A673 (cell line): ENCODE measurements at regions not wholly inside any gene's neighbourhood (a gene's known extent, or its start where the extent isn't known, plus 50 kb on each side); places are given as distances from the start of the nearest gene placed in this dataset.

Source experiments
- CTCF ChIP-seq: fragments of 300-800, 200-600 bp; sonication (generic); conservative IDR thresholded peaks from 2 replicates; pipeline ENCODE4 v1.5.1; 2017; ENCODE audit warnings: low read depth, mild to moderate bottlenecking, antibody characterized with exemption, low read length, moderate library complexity, mixed read lengths
- EZH2 ChIP-seq: fragments of 200-600 bp; sonication (generic); IDR thresholded peaks from 2 replicates; pipeline ENCODE4 v1.6.1; 2017; ENCODE audit warnings: borderline replicate concordance, low read depth, mild to moderate bottlenecking, mixed read lengths, antibody characterized with exemption, low read length; ENCODE audit not compliant: poor library complexity, severe bottlenecking

- no peak for TF ChIP-seq CTCF
- no peak for TF ChIP-seq EZH2
These were observed 132.9 kb downstream of the TPRA1 start for GRCh38 chr3:127457546-127458145.
